CD8-positive, alpha-beta memory T cell (primary cell): ENCODE measurements at regions not wholly inside any gene's neighbourhood (a gene's known extent, or its start where the extent isn't known, plus 50 kb on each side); places are given as distances from the start of the nearest gene placed in this dataset.

Experiments
- CTCF ChIA-PET: fragments of 350-600 bp; sonication (Branson Sonifier 250); formaldehyde crosslinking; loops from one replicate; lab custom pipeline; 2021; ENCODE audit warnings: antibody characterized with exemption; lab: Charles Lee
- POLR2A ChIA-PET: fragments of 350-600 bp; sonication (Branson Sonifier 250); formaldehyde crosslinking; loops from one replicate; lab custom pipeline; 2021; ENCODE audit warnings: antibody characterized with exemption; lab: Charles Lee
- DNase-seq, 5 donors: peaks; one replicate each; pipeline versions ENCODE4 v3.0.0 to v3.0.0-alpha.2; 2020 to 2022; ENCODE audit warnings: mixed read lengths in 1 of 5
- H3K27ac ChIP-seq: one replicate; pipeline ENCODE4 v1.7.0; 2013; ENCODE audit warnings: low read depth, mild to moderate bottlenecking, low read length, moderate library complexity
- H3K27me3 ChIP-seq: 2 replicates; pipeline ENCODE4 v1.7.0; 2013; ENCODE audit warnings: low read length, mild to moderate bottlenecking; ENCODE audit not compliant: insufficient read depth, poor library complexity, severe bottlenecking
- H3K36me3 ChIP-seq: 2 replicates; pipeline ENCODE4 v1.7.0; 2013; ENCODE audit warnings: mild to moderate bottlenecking, low read length, moderate library complexity; ENCODE audit not compliant: insufficient read depth
- H3K4me1 ChIP-seq: 2 replicates; pipeline ENCODE4 v1.7.0; 2013; ENCODE audit warnings: mild to moderate bottlenecking, low read length, moderate library complexity; ENCODE audit not compliant: insufficient read depth
- H3K4me3 ChIP-seq: 2 replicates; pipeline ENCODE4 v1.7.0; 2013; ENCODE audit warnings: mild to moderate bottlenecking, low read length
- H3K9me3 ChIP-seq: 2 replicates; pipeline ENCODE4 v1.7.0; 2013; ENCODE audit warnings: mild to moderate bottlenecking, low read length
- H3K27ac Mint-ChIP-seq, 8 donors: one replicate each; pipeline ENCODE4 v1.8.0; 2020 to 2021; ENCODE audit warnings: mixed read lengths in 8 of 8, mild to moderate bottlenecking in 6 of 8, inconsistent platforms in 3 of 8, moderate library complexity in 3 of 8
- H3K27me3 Mint-ChIP-seq, 2 donors: one replicate each; pipeline ENCODE4 v1.8.0; 2020 to 2021; ENCODE audit warnings: mixed read lengths in 2 of 2, mild to moderate bottlenecking in 1 of 2, moderate library complexity in 1 of 2
- H3K36me3 Mint-ChIP-seq, 3 donors: one replicate each; pipeline ENCODE4 v1.8.0; 2020 to 2021; ENCODE audit warnings: mixed read lengths in 3 of 3, inconsistent platforms in 1 of 3, mild to moderate bottlenecking in 1 of 3
- H3K4me1 Mint-ChIP-seq, 3 donors: one replicate each; pipeline ENCODE4 v1.8.0; 2020 to 2021; ENCODE audit warnings: mixed read lengths in 3 of 3, inconsistent platforms in 1 of 3, mild to moderate bottlenecking in 1 of 3
- H3K4me3 Mint-ChIP-seq, 7 donors: one replicate each; pipeline ENCODE4 v1.8.0; 2020 to 2021; ENCODE audit warnings: mixed read lengths in 7 of 7, mild to moderate bottlenecking in 6 of 7, moderate library complexity in 4 of 7, inconsistent platforms in 2 of 7
- H3K9me3 Mint-ChIP-seq, 5 donors: one replicate each; pipeline ENCODE4 v1.8.0; 2020 to 2022; ENCODE audit warnings: mixed read lengths in 5 of 5, mild to moderate bottlenecking in 3 of 5, moderate library complexity in 2 of 5, inconsistent platforms in 1 of 5

DNA sequence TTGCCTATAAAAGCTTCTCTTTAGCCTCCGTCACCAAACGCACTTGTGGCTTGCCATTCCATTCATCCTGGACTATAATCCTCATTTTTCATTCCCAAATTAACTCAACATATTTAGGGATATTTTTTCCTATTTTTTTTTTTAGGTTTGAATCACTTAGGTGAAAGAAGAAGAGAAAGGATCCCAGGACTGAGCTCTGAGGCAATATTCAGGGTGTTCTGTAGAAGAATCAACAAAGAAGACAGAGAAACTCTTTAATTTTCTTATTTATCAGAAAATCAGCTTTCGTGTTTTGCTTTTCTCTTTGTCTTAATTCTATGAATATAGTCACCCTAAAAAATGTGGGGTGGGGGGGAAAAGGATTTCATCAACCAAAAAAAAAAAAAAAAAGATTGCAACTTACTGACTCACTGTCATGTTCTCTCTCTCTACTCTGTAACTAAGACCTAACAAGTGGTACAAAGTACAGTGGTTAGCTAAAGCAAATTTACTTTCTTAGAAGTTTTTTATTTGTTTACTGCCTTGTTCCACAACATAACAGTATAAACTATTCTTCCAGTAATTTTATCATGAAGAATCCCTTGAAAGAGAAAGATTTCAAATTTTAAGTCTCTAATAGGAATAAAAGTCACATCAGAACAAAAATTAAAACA, 272.0 kb downstream of the DHX15 start:
- CTCF ChIA-PET, result no interaction called here
- H3K36me3 ChIP-seq, result no peaks in the 10 kb centered on the region
- no peak overlapping the region for H3K4me3 ChIP-seq
- Mint-ChIP-seq H3K4me3 (no peak overlapping the region), H3K27ac (no peak overlapping the region), H3K36me3 (no peaks in the 10 kb centered on the region), H3K27me3 (no peaks in the 10 kb centered on the region), H3K9me3 (peaks cover 0 to 9% (median 4%) of the 10 kb centered on the region in 5 donors), H3K4me1 (no peaks in the 10 kb centered on the region)
- H3K27ac ChIP-seq, result no peak overlapping the region
- no peaks in the 10 kb centered on the region for H3K4me1 ChIP-seq
- H3K9me3 ChIP-seq, result no peaks in the 10 kb centered on the region
- POLR2A ChIA-PET, result interaction anchor here (0.7 kb wide), 1 partner anchor 15 kb away, joined by 3 read pairs; no protein-coding TSS in a partner anchor
- no peaks in the 10 kb centered on the region for H3K27me3 ChIP-seq
- DNase-seq, result no peak

DNA sequence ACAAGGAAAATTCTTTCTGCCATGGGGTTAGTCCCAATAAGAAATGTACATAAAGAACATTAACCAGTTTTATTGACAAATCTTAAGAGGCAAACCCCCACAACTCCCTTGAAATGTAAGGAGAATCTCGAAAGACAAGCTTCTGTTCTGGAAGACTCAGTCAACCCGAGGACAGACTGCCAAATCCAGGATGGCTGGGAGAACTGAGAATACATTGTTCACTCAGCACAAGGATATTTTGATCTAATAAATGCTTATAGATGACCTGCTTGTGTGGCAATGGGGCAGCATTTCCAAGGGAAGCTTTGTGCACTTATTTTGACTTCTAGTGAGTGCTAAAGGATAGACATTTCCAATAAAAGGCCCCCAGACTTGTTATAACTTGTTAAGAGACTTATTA, 280.4 kb downstream of the DHX15 start:
- no peaks in the 10 kb centered on the region for H3K4me1 ChIP-seq
- H3K4me3 ChIP-seq, result no peak overlapping the region
- no peak for DNase-seq
- H3K27me3 Mint-ChIP-seq, result no peaks in the 10 kb centered on the region
- H3K27ac Mint-ChIP-seq, result no peak overlapping the region
- ChIA-PET POLR2A (no interaction called here), CTCF (no interaction called here)
- peaks cover 0 to 2% (median 0%) of the 10 kb centered on the region in 5 donors for H3K9me3 Mint-ChIP-seq
- H3K36me3 ChIP-seq, result no peaks in the 10 kb centered on the region
- H3K27me3 ChIP-seq, result no peaks in the 10 kb centered on the region
- no peaks in the 10 kb centered on the region for H3K4me1 Mint-ChIP-seq
- no peak overlapping the region for H3K4me3 Mint-ChIP-seq
- H3K36me3 Mint-ChIP-seq, result no peaks in the 10 kb centered on the region
- no peaks in the 10 kb centered on the region for H3K9me3 ChIP-seq
- H3K27ac ChIP-seq, result no peak overlapping the region

DNA sequence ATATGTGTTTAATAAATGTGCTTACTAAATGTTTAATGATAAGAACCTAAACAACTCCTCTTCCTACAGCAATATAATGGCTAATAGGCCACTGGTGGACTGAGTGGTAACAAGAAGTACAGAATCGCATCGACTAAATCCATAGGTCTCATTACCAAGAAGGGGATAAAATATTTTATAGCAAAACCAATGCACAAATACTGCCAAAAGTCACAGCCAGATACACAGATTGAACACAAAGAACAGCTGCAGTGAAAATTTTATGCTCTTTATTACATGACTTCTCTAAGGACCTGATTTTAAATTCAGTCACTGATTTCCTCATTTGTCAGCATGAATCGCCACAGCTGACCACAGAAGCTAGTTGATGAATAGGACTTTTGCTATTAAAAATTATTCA, 285.4 kb downstream of the DHX15 start:
- ChIA-PET CTCF (no interaction called here), POLR2A (no interaction called here)
- Mint-ChIP-seq H3K27ac (no peak overlapping the region), H3K4me3 (no peak overlapping the region), H3K27me3 (no peaks in the 10 kb centered on the region), H3K4me1 (no peaks in the 10 kb centered on the region), H3K9me3 (no peaks in the 10 kb centered on the region), H3K36me3 (no peaks in the 10 kb centered on the region)
- Histone ChIP-seq H3K27me3 (no peaks in the 10 kb centered on the region), H3K4me3 (no peak overlapping the region), H3K27ac (no peak overlapping the region), H3K4me1 (no peaks in the 10 kb centered on the region), H3K9me3 (no peaks in the 10 kb centered on the region), H3K36me3 (no peaks in the 10 kb centered on the region)
- no peak for DNase-seq

DNA sequence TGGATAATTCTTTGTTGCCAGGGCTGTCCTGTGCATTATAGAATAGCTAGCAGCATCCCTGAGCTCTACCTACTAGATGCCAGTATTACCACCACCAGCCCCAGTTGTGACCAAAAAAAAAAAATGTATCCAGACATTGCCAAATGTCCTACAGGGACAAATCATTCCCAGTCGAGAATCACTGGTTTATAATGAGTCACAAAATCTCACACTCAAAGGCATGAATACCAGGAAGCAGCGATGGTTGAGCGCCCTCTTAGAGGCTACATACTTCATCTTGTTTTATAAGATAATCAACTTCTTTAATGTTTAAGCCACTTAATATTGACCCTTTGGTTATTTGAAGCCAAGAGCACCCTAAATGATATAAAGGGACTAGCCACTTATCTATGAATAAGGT, 297.3 kb downstream of the DHX15 start:
- H3K9me3 Mint-ChIP-seq, result peaks cover 0 to 7% (median 2%) of the 10 kb centered on the region in 5 donors
- CTCF ChIA-PET, result no interaction called here
- POLR2A ChIA-PET, result no interaction called here
- peaks cover 0 to 2% of the 10 kb centered on the region in 2 donors for H3K27me3 Mint-ChIP-seq
- H3K4me3 Mint-ChIP-seq, result no peak overlapping the region
- H3K27me3 ChIP-seq, result no peaks in the 10 kb centered on the region
- no peak for DNase-seq
- H3K27ac ChIP-seq, result no peak overlapping the region
- no peaks in the 10 kb centered on the region for H3K36me3 ChIP-seq
- H3K9me3 ChIP-seq, result no peaks in the 10 kb centered on the region
- no peak overlapping the region for H3K27ac Mint-ChIP-seq
- no peaks in the 10 kb centered on the region for H3K36me3 Mint-ChIP-seq
- H3K4me3 ChIP-seq, result no peak overlapping the region
- H3K4me1 ChIP-seq, result no peaks in the 10 kb centered on the region
- no peaks in the 10 kb centered on the region for H3K4me1 Mint-ChIP-seq

DNA sequence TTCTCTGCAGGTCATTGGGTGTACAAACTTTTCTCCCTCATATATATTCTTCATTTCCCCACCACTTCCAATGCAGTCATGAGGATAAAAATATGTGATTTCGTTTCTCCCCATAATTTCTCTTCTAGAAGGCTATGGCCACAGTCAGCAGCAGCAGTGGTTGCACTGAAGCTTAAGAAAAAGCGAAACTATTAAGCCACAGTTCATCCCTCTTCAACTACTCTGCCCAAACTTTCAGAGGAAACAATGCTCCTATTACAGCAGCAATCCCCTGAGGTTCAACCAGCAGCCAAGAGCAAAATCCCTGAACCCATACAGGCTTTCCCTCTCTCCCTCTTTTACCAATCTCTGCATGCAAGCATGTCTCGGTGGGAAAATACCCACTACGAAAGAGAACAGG, 298.6 kb downstream of the DHX15 start:
- peaks cover 0 to 3% (median under 1%) of the 10 kb centered on the region in 5 donors for H3K9me3 Mint-ChIP-seq
- H3K4me3 Mint-ChIP-seq, result no peak overlapping the region
- DNase-seq, result no peak
- CTCF ChIA-PET, result no interaction called here
- H3K4me1 ChIP-seq, result no peaks in the 10 kb centered on the region
- POLR2A ChIA-PET, result no interaction called here
- no peaks in the 10 kb centered on the region for H3K27me3 Mint-ChIP-seq
- no peak overlapping the region for H3K27ac Mint-ChIP-seq
- H3K9me3 ChIP-seq, result no peaks in the 10 kb centered on the region
- H3K27ac ChIP-seq, result no peak overlapping the region
- no peaks in the 10 kb centered on the region for H3K4me1 Mint-ChIP-seq
- no peaks in the 10 kb centered on the region for H3K27me3 ChIP-seq
- H3K4me3 ChIP-seq, result no peak overlapping the region
- H3K36me3 Mint-ChIP-seq, result no peaks in the 10 kb centered on the region
- no peaks in the 10 kb centered on the region for H3K36me3 ChIP-seq

DNA sequence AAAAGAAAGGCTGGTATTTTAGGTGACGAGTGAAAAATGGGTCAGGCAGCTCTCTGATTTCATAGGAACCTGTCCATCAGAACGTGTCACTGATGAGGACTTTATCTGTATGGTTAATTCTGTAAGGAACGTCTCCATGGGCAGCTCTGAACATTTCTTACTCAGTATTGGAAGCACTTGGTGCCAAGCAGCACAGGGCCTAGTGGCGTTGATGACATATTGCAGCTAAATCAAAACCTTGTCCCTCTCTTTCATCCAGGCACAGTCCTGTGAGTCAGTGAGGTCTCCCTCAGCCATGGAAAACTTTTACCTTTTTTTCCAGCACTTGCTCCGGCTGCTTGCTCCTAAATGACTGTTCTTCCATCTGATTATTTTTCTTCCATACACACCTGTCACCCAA, 301.9 kb downstream of the DHX15 start:
- Histone ChIP-seq H3K36me3 (no peaks in the 10 kb centered on the region), H3K4me3 (no peak overlapping the region), H3K9me3 (no peaks in the 10 kb centered on the region), H3K27ac (no peak overlapping the region), H3K4me1 (no peaks in the 10 kb centered on the region), H3K27me3 (no peaks in the 10 kb centered on the region)
- Mint-ChIP-seq H3K27me3 (peaks cover 0 to 4% of the 10 kb centered on the region in 2 donors), H3K27ac (no peak overlapping the region), H3K36me3 (no peaks in the 10 kb centered on the region), H3K4me3 (no peak overlapping the region), H3K9me3 (peaks cover 0 to 5% (median 1%) of the 10 kb centered on the region in 5 donors), H3K4me1 (no peaks in the 10 kb centered on the region)
- ChIA-PET POLR2A (no interaction called here), CTCF (no interaction called here)
- DNase-seq, result no peak

DNA sequence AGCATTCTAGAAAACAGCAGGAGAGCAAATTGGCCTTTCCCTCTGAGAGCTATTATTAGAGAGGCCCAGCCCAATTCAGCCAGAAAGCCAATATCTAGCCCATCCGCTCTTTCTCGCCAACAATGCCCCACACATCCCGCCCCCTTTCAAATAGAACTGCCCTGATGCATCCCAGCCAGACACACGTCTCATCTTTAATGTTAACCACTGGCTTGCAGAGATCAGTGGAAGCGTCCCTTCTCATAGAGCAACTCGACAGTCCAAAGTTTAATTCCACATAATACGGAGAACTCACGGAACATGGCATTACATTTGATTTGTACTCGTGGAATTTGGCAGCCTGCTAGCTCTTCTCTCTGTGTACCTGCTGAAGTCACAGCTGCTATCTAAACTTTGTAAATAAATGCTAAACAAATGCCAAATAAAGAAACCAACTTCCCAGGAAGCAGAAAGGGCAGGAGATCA, 304.4 kb downstream of the DHX15 start:
- CTCF ChIA-PET, result no interaction called here
- no peaks in the 10 kb centered on the region for H3K36me3 Mint-ChIP-seq
- no peak overlapping the region for H3K27ac ChIP-seq
- no peak overlapping the region for H3K27ac Mint-ChIP-seq
- H3K4me3 Mint-ChIP-seq, result no peak overlapping the region
- POLR2A ChIA-PET, result no interaction called here
- H3K27me3 ChIP-seq, result no peaks in the 10 kb centered on the region
- no peak overlapping the region for H3K4me3 ChIP-seq
- DNase-seq, result no peak
- H3K9me3 ChIP-seq, result no peaks in the 10 kb centered on the region
- no peaks in the 10 kb centered on the region for H3K4me1 ChIP-seq
- H3K36me3 ChIP-seq, result no peaks in the 10 kb centered on the region
- peaks cover 0 to 7% (median 4%) of the 10 kb centered on the region in 5 donors for H3K9me3 Mint-ChIP-seq
- no peaks in the 10 kb centered on the region for H3K4me1 Mint-ChIP-seq
- H3K27me3 Mint-ChIP-seq, result peaks cover 4% of the 10 kb centered on the region in 2 donors

DNA sequence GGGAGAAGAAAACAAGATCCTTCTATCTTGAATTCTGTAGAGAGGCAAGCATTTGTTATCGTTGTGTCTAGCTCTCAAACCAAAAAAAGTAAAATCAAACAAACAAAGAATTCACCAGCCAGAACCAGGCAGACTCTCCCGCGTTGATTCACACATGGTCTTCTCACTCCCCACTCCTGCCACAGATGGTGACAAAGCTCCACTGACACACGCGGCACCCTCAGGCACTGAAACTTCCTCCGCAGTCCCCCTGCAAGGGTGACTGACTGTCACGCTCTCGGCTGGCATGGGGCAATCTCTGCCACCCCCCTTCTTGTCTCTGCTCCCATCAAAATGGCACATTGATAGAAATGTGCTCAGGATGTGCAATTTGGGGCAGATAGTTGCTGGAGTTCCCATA, 304.9 kb downstream of the DHX15 start:
- H3K27me3 ChIP-seq, result no peaks in the 10 kb centered on the region

More for the DNA sequence above, 304.9 kb downstream of the DHX15 start:
- peaks cover 4% of the 10 kb centered on the region in 2 donors for H3K27me3 Mint-ChIP-seq
- H3K9me3 Mint-ChIP-seq, result peaks cover 0 to 7% (median 4%) of the 10 kb centered on the region in 5 donors
- DNase-seq, result no peak
- H3K4me3 Mint-ChIP-seq, result no peak overlapping the region
- POLR2A ChIA-PET, result no interaction called here
- Histone ChIP-seq H3K36me3 (no peaks in the 10 kb centered on the region), H3K4me3 (no peak overlapping the region), H3K9me3 (no peaks in the 10 kb centered on the region), H3K27ac (no peak overlapping the region), H3K4me1 (no peaks in the 10 kb centered on the region)
- H3K4me1 Mint-ChIP-seq, result no peaks in the 10 kb centered on the region
- CTCF ChIA-PET, result no interaction called here
- no peaks in the 10 kb centered on the region for H3K36me3 Mint-ChIP-seq
- H3K27ac Mint-ChIP-seq, result no peak overlapping the region
